ENCODE measurements at regions not wholly inside any gene's neighbourhood (a gene's known extent, or its start where the extent isn't known, plus 50 kb on each side); places are given as distances from the start of the nearest gene placed in this dataset.
"Not testable (repeated sequence)": the region's sequence is repeated elsewhere in the genome, so short reads cannot be mapped to it uniquely, and the experiment has no call there.

GRCh38 chr7:90070238-90070637, 84.0 kb upstream of the STEAP1 start:
- TF ChIP-seq POLR2A, CTCF (IDR thresholded peaks at IDR 0.05): not testable (repeated sequence)
